Endothelial cell of umbilical vein (primary cell): ENCODE measurements at regions not wholly inside any gene's neighbourhood (a gene's known extent, or its start where the extent isn't known, plus 50 kb on each side); places are given as distances from the start of the nearest gene placed in this dataset.

ENCODE experiments used
- BruUV-seq: library from RNA; stranded (reverse); fragments of 400-500 nt; replicated peaks from 2 replicates; lab custom pipeline; 2021; lab: Mats Ljungman, UMichigan
- CTCF ChIA-PET: fragments of 300-600, 350-600 bp; sonication (Branson Sonifier 250); formaldehyde crosslinking; loops from one replicate; lab custom pipeline; 2021; ENCODE audit warnings: antibody characterized with exemption, inconsistent platforms; lab: Charles Lee
- POLR2A ChIA-PET: fragments of 300-600, 350-600 bp; sonication (Branson Sonifier 250); formaldehyde crosslinking; loops from one replicate; lab custom pipeline; 2021; ENCODE audit warnings: antibody characterized with exemption, inconsistent platforms; lab: Charles Lee
- DNase-seq: peaks from one replicate; pipeline ENCODE4 v3.0.0-alpha.2; 2011; ENCODE audit warnings: low read depth, low spot score
- FAIRE-seq: peaks from 2 replicates; lab custom pipeline; 2011; peaks lifted over from hg19 to GRCh38; lab: Jason Lieb, UNC
- H2AFZ ChIP-seq: 2 replicates; pipeline ENCODE4 v1.6.0; 2012; ENCODE audit warnings: low read depth, low read length, control low read depth, inconsistent platforms
- H3K27ac ChIP-seq: 2 replicates; pipeline ENCODE4 v1.5.1; 2011; ENCODE audit warnings: low read depth, mild to moderate bottlenecking, control low read depth, low read length, moderate library complexity; ENCODE audit not compliant: insufficient read depth
- H3K27me3 ChIP-seq, 2 experiments: 2 replicates each; pipeline versions ENCODE4 v1.6.0 to v1.6.1; 2011; ENCODE audit warnings: low read length in 2 of 2, mixed read lengths in 1 of 2; ENCODE audit not compliant: control insufficient read depth in 2 of 2, insufficient read depth in 2 of 2
- H3K36me3 ChIP-seq, 2 experiments: 2 replicates in 1 of 2; 3 replicates in 1 of 2; pipeline ENCODE4 v1.5.1; 2011; ENCODE audit warnings: low read length in 2 of 2, mild to moderate bottlenecking in 1 of 2, moderate library complexity in 1 of 2; ENCODE audit not compliant: control insufficient read depth in 2 of 2, insufficient read depth in 2 of 2; ENCODE audit errors: extremely low read depth in 1 of 2
- H3K4me1 ChIP-seq: 3 replicates; pipeline ENCODE4 v1.5.1; 2011; ENCODE audit warnings: mild to moderate bottlenecking, low read length; ENCODE audit not compliant: control insufficient read depth, insufficient read depth; ENCODE audit errors: extremely low read depth
- H3K4me2 ChIP-seq: 2 replicates; pipeline ENCODE4 v1.6.1; 2011; ENCODE audit warnings: low read length, control low read depth, mixed read lengths; ENCODE audit not compliant: insufficient read depth
- H3K4me3 ChIP-seq, 3 experiments: fragments of 200-600 bp in 1 of 3; sonication (generic), shearing (Covaris generic) in 1 of 3; replicated peaks in 1 of 3; 2 replicates each; pipeline ENCODE4 v1.5.1; 2011 to 2016; ENCODE audit warnings: control low read depth in 3 of 3, low read length in 3 of 3, mild to moderate bottlenecking in 2 of 3, inconsistent platforms in 1 of 3, low read depth in 1 of 3, moderate library complexity in 1 of 3; ENCODE audit not compliant: insufficient read depth in 1 of 3
- H3K79me2 ChIP-seq: 2 replicates; pipeline ENCODE4 v1.6.0; 2012; ENCODE audit warnings: low read length, inconsistent platforms; ENCODE audit not compliant: control insufficient read depth, insufficient read depth
- H3K9ac ChIP-seq: replicated peaks from 2 replicates; pipeline ENCODE3; 2011; ENCODE audit warnings: low read length, control low read depth; ENCODE audit not compliant: insufficient read depth; ENCODE audit errors: extremely low read depth
- H3K9me1 ChIP-seq: replicated peaks from 3 replicates; pipeline ENCODE4 v1.6.0; 2011; ENCODE audit warnings: mild to moderate bottlenecking, low read length; ENCODE audit not compliant: control insufficient read depth, insufficient read depth; ENCODE audit errors: extremely low read depth
- H3K9me3 ChIP-seq: replicated peaks from 2 replicates; pipeline ENCODE4 v1.5.1; 2012; ENCODE audit warnings: low read length, inconsistent platforms; ENCODE audit not compliant: control insufficient read depth, insufficient read depth
- H4K20me1 ChIP-seq: replicated peaks from 2 replicates; pipeline ENCODE3; 2011; ENCODE audit warnings: mild to moderate bottlenecking, low read length; ENCODE audit not compliant: control insufficient read depth, insufficient read depth; ENCODE audit errors: extremely low read depth
- EZH2 ChIP-seq: IDR thresholded peaks from 2 replicates; pipeline ENCODE4 v1.6.1; 2012; ENCODE audit warnings: borderline replicate concordance, low read depth, mild to moderate bottlenecking, moderate library complexity, low read length, inconsistent platforms; ENCODE audit not compliant: severe bottlenecking
- FOS ChIP-seq: IDR thresholded peaks from 2 replicates; pipeline ENCODE4 v1.6.1; 2011; ENCODE audit warnings: mild to moderate bottlenecking, low read length, moderate library complexity, borderline replicate concordance; ENCODE audit not compliant: insufficient read depth
- GATA2 ChIP-seq: IDR thresholded peaks from 2 replicates; pipeline ENCODE4 v1.7.0; 2011; ENCODE audit warnings: low read depth, mild to moderate bottlenecking, moderate library complexity, mixed read lengths, low read length; ENCODE audit not compliant: insufficient read length, insufficient read depth
- JUN ChIP-seq: IDR thresholded peaks from 2 replicates; pipeline ENCODE4 v1.6.1; 2011; ENCODE audit warnings: borderline replicate concordance, low read depth; ENCODE audit not compliant: insufficient read length, insufficient read depth
- MYC ChIP-seq: IDR thresholded peaks from one replicate; pipeline ENCODE4 v1.6.1; 2011; ENCODE audit warnings: mild to moderate bottlenecking, low read depth, low read length
- POLR2A ChIP-seq: IDR thresholded peaks from 2 replicates; pipeline ENCODE4 v1.6.1; 2012; ENCODE audit warnings: low read depth, mild to moderate bottlenecking, control low read depth, low read length
- POLR2AphosphoS5 ChIP-seq: IDR thresholded peaks from 2 replicates; pipeline ENCODE4 v1.6.1; 2012; ENCODE audit warnings: low read depth, mild to moderate bottlenecking, control low read depth, low read length, moderate library complexity; ENCODE audit not compliant: insufficient read depth
- dilution Hi-C: fragments of 300-500 bp; cut with MboI; formaldehyde crosslinking; loops from one replicate; pipeline ENCODE4 v1.15.0; 2019; ENCODE audit warnings: low sequenced_read_pairs; ENCODE audit not compliant: extremely low pct_ligation_motif_present
- intact Hi-C: fragments of 100-400 bp; cut with micrococcal nuclease; formaldehyde crosslinking; loops from one replicate; pipeline ENCODE4 v1.10.0; 2022
- TF ChIP-seq, protein P1 (sequence below): IDR thresholded peaks from 2 replicates; pipeline ENCODE4 v1.6.1; 2011; ENCODE audit not compliant: insufficient read depth, insufficient read length
- TF ChIP-seq, protein P2 (sequence below), 2 donors: IDR thresholded peaks; 1 replicate in 1 of 2; 2 replicates in 1 of 2; pipeline ENCODE4 v1.5.1; 2011; ENCODE audit warnings: low read length in 2 of 2, mild to moderate bottlenecking in 2 of 2, moderate library complexity in 2 of 2, control low read depth in 1 of 2, inconsistent platforms in 1 of 2, low read depth in 1 of 2; ENCODE audit not compliant: insufficient read depth in 1 of 2; ENCODE audit errors: extremely low read depth in 1 of 2

DNA sequence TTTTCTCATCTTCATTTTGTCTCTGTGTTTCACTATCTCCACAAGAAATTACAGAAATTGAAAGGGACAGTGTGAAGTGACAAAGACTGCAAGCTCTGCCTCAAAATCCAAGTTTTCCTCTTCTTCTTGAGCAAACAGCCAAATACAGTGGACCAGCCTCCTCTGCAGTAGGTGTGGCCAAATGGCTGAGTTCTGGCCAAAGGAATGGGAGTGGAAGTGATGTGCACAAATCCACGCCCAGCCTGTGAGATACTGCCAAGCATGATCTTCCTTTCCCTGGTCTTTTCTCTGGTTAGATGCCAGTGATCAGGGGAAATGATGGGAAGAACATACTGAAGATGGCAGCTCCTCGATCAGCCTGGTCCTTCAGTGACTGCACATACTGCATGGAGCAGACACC is 111.0 kb upstream of the CPNE4 start:
- TF ChIP-seq MYC (no peak), EZH2 (no peak), JUN (no peak), FOS (no peak), GATA2 (no peak), POLR2A (no peak), POLR2AphosphoS5 (no peak)
- TF ChIP-seq, protein P1, sequence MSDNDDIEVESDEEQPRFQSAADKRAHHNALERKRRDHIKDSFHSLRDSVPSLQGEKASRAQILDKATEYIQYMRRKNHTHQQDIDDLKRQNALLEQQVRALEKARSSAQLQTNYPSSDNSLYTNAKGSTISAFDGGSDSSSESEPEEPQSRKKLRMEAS: no peak
- TF ChIP-seq, protein P2, sequence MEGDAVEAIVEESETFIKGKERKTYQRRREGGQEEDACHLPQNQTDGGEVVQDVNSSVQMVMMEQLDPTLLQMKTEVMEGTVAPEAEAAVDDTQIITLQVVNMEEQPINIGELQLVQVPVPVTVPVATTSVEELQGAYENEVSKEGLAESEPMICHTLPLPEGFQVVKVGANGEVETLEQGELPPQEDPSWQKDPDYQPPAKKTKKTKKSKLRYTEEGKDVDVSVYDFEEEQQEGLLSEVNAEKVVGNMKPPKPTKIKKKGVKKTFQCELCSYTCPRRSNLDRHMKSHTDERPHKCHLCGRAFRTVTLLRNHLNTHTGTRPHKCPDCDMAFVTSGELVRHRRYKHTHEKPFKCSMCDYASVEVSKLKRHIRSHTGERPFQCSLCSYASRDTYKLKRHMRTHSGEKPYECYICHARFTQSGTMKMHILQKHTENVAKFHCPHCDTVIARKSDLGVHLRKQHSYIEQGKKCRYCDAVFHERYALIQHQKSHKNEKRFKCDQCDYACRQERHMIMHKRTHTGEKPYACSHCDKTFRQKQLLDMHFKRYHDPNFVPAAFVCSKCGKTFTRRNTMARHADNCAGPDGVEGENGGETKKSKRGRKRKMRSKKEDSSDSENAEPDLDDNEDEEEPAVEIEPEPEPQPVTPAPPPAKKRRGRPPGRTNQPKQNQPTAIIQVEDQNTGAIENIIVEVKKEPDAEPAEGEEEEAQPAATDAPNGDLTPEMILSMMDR (IDR thresholded peaks at IDR 0.05; ENCODE audit: extremely low read depth in 1 of 2, insufficient read depth in 1 of 2, low read depth in 1 of 2, low read length in 2 of 2): no peak
- dilution Hi-C loops (no loop called here), intact Hi-C loops (no loop called here)
- no peaks in the 10 kb centered on the region for H3K79me2 ChIP-seq
- FAIRE-seq (no peak), DNase-seq (no peak)
- H3K9me3 ChIP-seq: no peaks in the 10 kb centered on the region
- H3K4me1 ChIP-seq: no peaks in the 10 kb centered on the region
- ChIA-PET CTCF (interaction anchor here (0.8 to 1.2 kb wide), 3 partner anchors 107 to 197 kb away, joined by 3 to 4 read pairs (median 4); partner anchors contain the start of gene CPNE4), POLR2A (no interaction called here)
- H3K4me3 ChIP-seq: no peak overlapping the region
- H3K9me1 ChIP-seq: no peaks in the 10 kb centered on the region
- no peaks in the 10 kb centered on the region for H4K20me1 ChIP-seq
- peaks cover 6 to 10% of the 10 kb centered on the region in 2 experiments for H3K27me3 ChIP-seq
- no TSS peak for BruUV-seq
- H3K27ac ChIP-seq: no peak overlapping the region
- H3K9ac ChIP-seq: no peak overlapping the region
- H2AFZ ChIP-seq: no peak overlapping the region
- H3K4me2 ChIP-seq: no peak overlapping the region
- H3K36me3 ChIP-seq: no peaks in the 10 kb centered on the region
